GM10266 (cell line): ENCODE measurements at regions not wholly inside any gene's neighbourhood (a gene's known extent, or its start where the extent isn't known, plus 50 kb on each side); places are given as distances from the start of the nearest gene placed in this dataset.

Source experiments
- DNase-seq: peaks from one replicate; pipeline ENCODE4 v3.0.0; 2012; ENCODE audit errors: extremely low spot score
- TF ChIP-seq, protein P1 (sequence below): IDR thresholded peaks from 2 replicates; pipeline ENCODE4 v1.5.1; 2012; ENCODE audit warnings: mild to moderate bottlenecking, low read depth; ENCODE audit not compliant: control insufficient read depth, insufficient read depth; ENCODE audit errors: missing control alignments

DNA sequence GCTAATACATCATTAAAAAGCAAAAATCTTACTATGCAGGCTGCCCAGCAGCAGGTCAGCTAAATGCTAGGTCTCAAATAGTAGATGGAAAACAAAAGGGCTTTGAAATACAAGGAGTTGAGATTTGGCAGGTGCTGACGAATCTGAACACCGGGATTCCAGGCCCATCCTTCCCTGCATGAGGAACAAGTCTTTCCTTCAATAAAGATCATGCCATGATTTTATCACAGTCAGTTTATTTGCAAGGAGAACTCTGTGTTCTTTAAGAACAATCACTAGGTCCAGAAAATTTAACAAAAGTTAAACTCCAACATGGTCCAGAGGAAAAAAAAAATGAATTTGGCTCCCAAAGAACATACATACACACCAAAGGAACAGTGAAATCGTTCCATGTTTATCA, 551.4 kb downstream of the SLITRK6 start:
- TF ChIP-seq, protein P1, sequence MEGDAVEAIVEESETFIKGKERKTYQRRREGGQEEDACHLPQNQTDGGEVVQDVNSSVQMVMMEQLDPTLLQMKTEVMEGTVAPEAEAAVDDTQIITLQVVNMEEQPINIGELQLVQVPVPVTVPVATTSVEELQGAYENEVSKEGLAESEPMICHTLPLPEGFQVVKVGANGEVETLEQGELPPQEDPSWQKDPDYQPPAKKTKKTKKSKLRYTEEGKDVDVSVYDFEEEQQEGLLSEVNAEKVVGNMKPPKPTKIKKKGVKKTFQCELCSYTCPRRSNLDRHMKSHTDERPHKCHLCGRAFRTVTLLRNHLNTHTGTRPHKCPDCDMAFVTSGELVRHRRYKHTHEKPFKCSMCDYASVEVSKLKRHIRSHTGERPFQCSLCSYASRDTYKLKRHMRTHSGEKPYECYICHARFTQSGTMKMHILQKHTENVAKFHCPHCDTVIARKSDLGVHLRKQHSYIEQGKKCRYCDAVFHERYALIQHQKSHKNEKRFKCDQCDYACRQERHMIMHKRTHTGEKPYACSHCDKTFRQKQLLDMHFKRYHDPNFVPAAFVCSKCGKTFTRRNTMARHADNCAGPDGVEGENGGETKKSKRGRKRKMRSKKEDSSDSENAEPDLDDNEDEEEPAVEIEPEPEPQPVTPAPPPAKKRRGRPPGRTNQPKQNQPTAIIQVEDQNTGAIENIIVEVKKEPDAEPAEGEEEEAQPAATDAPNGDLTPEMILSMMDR: no peak
- DNase-seq: no peak

DNA sequence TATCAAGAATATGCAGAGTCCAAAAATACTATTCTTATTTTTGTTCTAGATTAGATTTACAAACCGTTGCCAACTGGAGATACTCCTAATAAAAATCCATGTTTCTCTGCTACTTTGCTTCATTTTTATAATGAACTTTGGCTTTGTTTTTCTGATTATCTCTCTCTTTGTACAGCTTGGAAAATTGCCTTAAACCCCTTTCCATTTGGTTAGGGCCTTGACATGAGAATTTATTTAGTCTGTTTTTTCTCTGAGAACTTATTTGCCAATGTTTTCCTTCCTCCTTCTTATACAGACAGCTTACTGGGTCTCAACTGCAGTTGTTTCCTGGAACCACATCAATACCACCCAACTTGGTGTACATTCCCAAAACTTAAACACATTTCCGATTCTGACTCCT, 555.4 kb downstream of the SLITRK6 start:
- TF ChIP-seq, protein P1: no peak
- DNase-seq: no peak

DNA sequence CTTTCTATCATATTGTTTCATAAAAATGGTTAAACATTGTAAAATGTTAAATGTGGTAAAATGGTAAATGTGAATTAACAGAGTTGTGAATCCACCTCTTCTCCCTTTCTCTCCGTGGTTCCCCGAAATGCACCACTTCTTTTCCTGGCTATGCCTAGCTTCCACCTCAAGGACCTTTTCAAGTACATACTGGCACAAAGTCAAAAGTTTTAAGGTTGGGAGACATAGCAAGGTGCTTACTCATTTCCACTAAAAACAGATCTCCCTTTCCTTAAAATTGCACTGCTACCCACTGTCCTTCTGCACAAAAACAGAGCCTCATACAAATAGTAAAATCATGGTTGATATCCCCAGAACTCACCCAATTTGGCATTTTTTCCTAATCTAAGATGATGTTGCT, 558.2 kb downstream of the SLITRK6 start:
- TF ChIP-seq, protein P1: no peak

DNA sequence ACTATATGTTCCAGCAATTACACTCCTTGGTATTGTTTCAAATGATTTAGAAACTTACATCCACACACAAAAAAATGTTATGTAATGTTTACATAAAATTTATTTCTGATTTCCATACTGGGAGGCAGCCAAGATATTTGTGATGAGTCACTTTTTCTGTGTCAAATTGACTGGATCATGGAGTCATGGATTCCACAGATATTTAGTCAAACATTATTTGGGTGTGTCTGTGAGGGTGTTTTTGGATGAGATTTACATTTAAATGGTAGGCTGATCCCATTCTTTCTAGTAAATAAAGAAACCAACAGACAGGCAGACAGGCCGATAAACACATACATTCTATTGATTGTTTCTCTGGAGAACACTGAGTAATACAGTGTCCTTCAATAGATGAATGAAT, 562.8 kb downstream of the SLITRK6 start:
- DNase-seq: no peak

More for the DNA sequence above, 558.2 kb downstream of the SLITRK6 start:
- no peak for DNase-seq

DNA sequence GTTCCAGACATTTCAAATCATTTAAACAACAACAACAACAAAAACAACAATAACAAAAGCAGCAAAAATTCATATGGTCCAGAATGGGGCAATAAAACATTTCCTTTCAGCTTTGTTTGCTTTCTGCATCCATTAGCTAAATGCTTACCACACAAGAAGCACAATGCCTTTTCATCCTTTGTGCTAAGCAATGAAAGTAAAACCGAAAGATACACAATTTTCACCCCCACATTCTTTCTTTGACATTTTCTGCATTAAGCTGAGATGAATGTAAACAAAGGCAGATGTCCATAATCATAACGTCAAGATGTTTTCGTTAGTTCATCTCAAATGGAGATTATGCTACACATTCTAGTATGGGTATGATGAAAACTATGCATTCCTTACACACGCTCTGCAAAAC, 568.5 kb downstream of the SLITRK6 start:
- DNase-seq: no peak
- TF ChIP-seq, protein P1: no peak

More for the DNA sequence above, 562.8 kb downstream of the SLITRK6 start:
- TF ChIP-seq, protein P1: no peak

DNA sequence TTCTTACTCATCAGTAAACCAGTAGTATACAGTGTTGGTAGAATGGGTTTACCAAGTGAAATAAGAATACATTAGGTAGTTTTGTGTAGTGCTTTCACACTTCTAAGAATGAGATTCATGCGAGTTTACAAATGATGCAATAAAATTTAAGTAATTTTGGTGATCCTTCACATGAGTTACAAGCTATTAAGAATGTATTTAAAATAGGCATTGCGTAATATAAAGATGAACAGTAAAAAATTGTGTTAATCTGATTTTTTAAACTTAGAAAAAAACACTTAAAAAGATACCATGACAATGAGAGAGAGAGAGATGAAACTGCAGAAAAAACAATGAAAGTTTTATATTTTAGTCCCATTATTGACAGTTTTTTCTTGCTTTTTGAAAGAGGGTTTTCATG, 570.5 kb downstream of the SLITRK6 start:
- TF ChIP-seq, protein P1: no peak
- DNase-seq: no peak

DNA sequence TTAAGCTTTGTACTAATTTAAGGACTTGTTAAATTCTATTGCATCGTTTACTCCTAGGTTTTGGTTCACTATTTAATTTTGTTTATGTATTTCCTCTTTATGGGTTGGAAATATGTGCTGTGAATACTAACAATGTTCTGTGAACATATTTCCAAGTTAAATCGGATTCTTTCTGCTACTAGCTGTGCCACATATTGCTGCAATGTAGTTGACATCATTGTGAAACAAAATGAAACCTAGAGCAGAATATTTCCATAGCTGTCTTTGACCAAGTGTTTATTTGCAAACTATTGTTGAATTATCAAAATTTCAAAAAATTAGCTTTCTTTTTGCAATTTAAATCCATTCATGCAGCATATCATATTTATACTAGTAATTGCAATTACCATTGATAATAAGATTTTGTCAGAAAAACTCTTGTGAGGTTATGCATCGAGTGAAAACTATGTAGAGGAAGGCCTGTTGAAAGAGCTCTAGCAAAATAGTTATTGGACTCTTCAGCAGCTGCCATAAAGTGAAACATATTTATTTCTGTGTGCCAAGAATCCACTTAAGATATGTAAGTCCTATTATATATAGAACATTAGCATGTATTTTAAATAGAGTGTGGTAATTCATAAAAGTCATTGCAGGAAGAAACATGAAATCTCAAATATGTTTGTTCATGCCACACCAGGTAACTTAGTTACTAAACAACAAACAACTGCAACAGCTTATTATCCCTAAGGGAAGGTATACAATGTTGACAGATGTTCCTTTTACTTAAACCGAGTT, 575.1 kb downstream of the SLITRK6 start:
- no peak for DNase-seq
- TF ChIP-seq, protein P1: no peak
